ENCODE measurements at regions not wholly inside any gene's neighbourhood (a gene's known extent, or its start where the extent isn't known, plus 50 kb on each side); places are given as distances from the start of the nearest gene placed in this dataset.

GRCh38 chr19:29120466-29120865, 92.5 kb downstream of the UQCRFS1 start:
- Histone ChIP-seq H3K4me3 (ENCODE audit: low read depth, low read length, poor library complexity, severe bottlenecking) (no peak overlapping the region), H3K27ac (ENCODE audit: low read depth, low read length, poor library complexity, severe bottlenecking) (no peak overlapping the region), H3K36me3 (ENCODE audit: insufficient read depth, low read length, poor library complexity, severe bottlenecking) (no peaks in the 10 kb centered on the region), H3K9me3 (ENCODE audit: low read depth, low read length, poor library complexity, severe bottlenecking) (peaks cover 31% of the 10 kb centered on the region), H3K4me1 (ENCODE audit: insufficient read depth, low read length, poor library complexity, severe bottlenecking) (no peaks in the 10 kb centered on the region), H3K27me3 (replicated peaks; ENCODE audit: insufficient read depth, low read depth, low read length, poor library complexity) (no peaks in the 10 kb centered on the region)
- ChIA-PET CTCF (no interaction called here), POLR2A (ENCODE audit: low non-redundant PET) (no interaction called here)
- no TSS peak for BruUV-seq (replicated peaks)
- TF ChIP-seq CTCF (conservative IDR thresholded peaks at IDR 0.05; ENCODE audit: low read depth, low read length) (no peak), EZH2 (IDR thresholded peaks at IDR 0.05; ENCODE audit: borderline replicate concordance, low read depth, low read length, poor library complexity, severe bottlenecking) (no peak)
- intact Hi-C loops (cut with micrococcal nuclease; ENCODE audit: unreplicated experiment), result no loop called here
- DNase-seq (ENCODE audit: low spot score), result no peak

GRCh38 chr19:29119590-29119989, 93.4 kb downstream of the UQCRFS1 start:
- ChIA-PET CTCF (no interaction called here), POLR2A (ENCODE audit: low non-redundant PET) (no interaction called here)
- no peak overlapping the region for H3K4me3 ChIP-seq (ENCODE audit: low read depth, low read length, poor library complexity, severe bottlenecking)
- DNase-seq (ENCODE audit: low spot score), result no peak
- H3K27ac ChIP-seq (ENCODE audit: low read depth, low read length, poor library complexity, severe bottlenecking), result no peak overlapping the region
- peaks cover 31% of the 10 kb centered on the region for H3K9me3 ChIP-seq (ENCODE audit: low read depth, low read length, poor library complexity, severe bottlenecking)
- BruUV-seq (replicated peaks), result no TSS peak
- intact Hi-C loops (cut with micrococcal nuclease; ENCODE audit: unreplicated experiment), result no loop called here
- no peaks in the 10 kb centered on the region for H3K27me3 ChIP-seq (replicated peaks; ENCODE audit: insufficient read depth, low read depth, low read length, poor library complexity)
- no peaks in the 10 kb centered on the region for H3K4me1 ChIP-seq (ENCODE audit: insufficient read depth, low read length, poor library complexity, severe bottlenecking)
- H3K36me3 ChIP-seq (ENCODE audit: insufficient read depth, low read length, poor library complexity, severe bottlenecking), result no peaks in the 10 kb centered on the region
- TF ChIP-seq CTCF (conservative IDR thresholded peaks at IDR 0.05; ENCODE audit: low read depth, low read length) (no peak), EZH2 (IDR thresholded peaks at IDR 0.05; ENCODE audit: borderline replicate concordance, low read depth, low read length, poor library complexity, severe bottlenecking) (no peak)

- H3K4me3 ChIP-seq (ENCODE audit: low read depth, low read length, poor library complexity, severe bottlenecking), result no peak overlapping the region
- intact Hi-C loops (cut with micrococcal nuclease; ENCODE audit: unreplicated experiment), result no loop called here
These were observed 94.6 kb downstream of the UQCRFS1 start for GRCh38 chr19:29118389-29118788.

More at GRCh38 chr19:29118389-29118788, 94.6 kb downstream of the UQCRFS1 start:
- DNase-seq (ENCODE audit: low spot score), result no peak
- Histone ChIP-seq H3K27me3 (replicated peaks; ENCODE audit: insufficient read depth, low read depth, low read length, poor library complexity) (no peaks in the 10 kb centered on the region), H3K36me3 (ENCODE audit: insufficient read depth, low read length, poor library complexity, severe bottlenecking) (no peaks in the 10 kb centered on the region), H3K27ac (ENCODE audit: low read depth, low read length, poor library complexity, severe bottlenecking) (no peak overlapping the region), H3K9me3 (ENCODE audit: low read depth, low read length, poor library complexity, severe bottlenecking) (peaks cover 34% of the 10 kb centered on the region), H3K4me1 (ENCODE audit: insufficient read depth, low read length, poor library complexity, severe bottlenecking) (no peaks in the 10 kb centered on the region)
- POLR2A ChIA-PET (ENCODE audit: low non-redundant PET), result no interaction called here
- no peak for TF ChIP-seq CTCF (conservative IDR thresholded peaks at IDR 0.05; ENCODE audit: low read depth, low read length)
- TF ChIP-seq EZH2 (IDR thresholded peaks at IDR 0.05; ENCODE audit: borderline replicate concordance, low read depth, low read length, poor library complexity, severe bottlenecking), result no peak
- CTCF ChIA-PET, result no interaction called here
- BruUV-seq (replicated peaks), result no TSS peak
